Neural progenitor cell (in vitro differentiated cells): ENCODE measurements at regions not wholly inside any gene's neighbourhood (a gene's known extent, or its start where the extent isn't known, plus 50 kb on each side); places are given as distances from the start of the nearest gene placed in this dataset.

Experiments
- CTCF ChIP-seq: fragments of 200-600 bp; sonication (generic); IDR thresholded peaks from 2 replicates; pipeline ENCODE4 v1.5.1; 2017; ENCODE audit warnings: antibody characterized with exemption, mild to moderate bottlenecking
- EZH2 ChIP-seq: fragments of 200-600 bp; sonication (generic); IDR thresholded peaks from 2 replicates; pipeline ENCODE4 v1.6.1; 2017; ENCODE audit warnings: antibody characterized with exemption, mild to moderate bottlenecking, moderate library complexity

DNA sequence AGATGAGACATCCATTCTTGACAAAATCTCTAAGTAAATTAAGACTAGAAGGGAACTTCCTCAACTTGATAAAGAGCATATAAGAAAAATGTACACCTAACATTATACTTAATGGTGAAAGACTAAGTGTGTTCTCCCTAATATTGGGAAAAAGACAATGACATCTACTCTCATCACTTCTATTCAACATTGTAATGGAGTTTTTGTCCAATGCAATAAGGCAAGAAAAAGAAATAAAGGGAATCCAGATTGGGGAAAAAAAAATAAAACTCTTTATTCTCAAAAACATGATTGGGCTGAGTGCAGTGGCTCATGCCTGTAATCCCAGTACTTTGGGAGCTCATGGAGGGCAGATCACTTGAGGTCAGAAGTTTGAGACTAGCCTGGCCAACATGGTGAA lies 131.1 kb upstream of the JUN start:
- TF ChIP-seq CTCF (no peak), EZH2 (no peak)
